Astrocyte of the cerebellum (primary cell): ENCODE measurements at regions not wholly inside any gene's neighbourhood (a gene's known extent, or its start where the extent isn't known, plus 50 kb on each side); places are given as distances from the start of the nearest gene placed in this dataset.

Experiments used
- DNase-seq: peaks from one replicate; pipeline ENCODE4 v3.0.0-alpha.2; 2011; ENCODE audit warnings: low read depth
- H3K4me3 ChIP-seq: 2 replicates; pipeline ENCODE4 v1.5.1; 2011; ENCODE audit warnings: mild to moderate bottlenecking, low read depth, low read length, moderate library complexity
- CTCF ChIP-seq: IDR thresholded peaks from 2 replicates; pipeline ENCODE4 v1.5.1; 2012; ENCODE audit warnings: low read length, low read depth, moderate library complexity, mild to moderate bottlenecking; ENCODE audit errors: missing control alignments
- in situ Hi-C: cut with HindIII; loops from 2 replicates; pipeline ENCODE4 v1.10.0; 2017; ENCODE audit warnings: low sequenced_read_pairs

GRCh38 chr9:92186631-92187030, 71.4 kb upstream of the SPTLC1 start:
- no peak for DNase-seq
- no peak for TF ChIP-seq CTCF
- in situ Hi-C loops: no loop called here
- H3K4me3 ChIP-seq: no peak overlapping the region

- no peak for TF ChIP-seq CTCF
- DNase-seq: no peak
- no peak overlapping the region for H3K4me3 ChIP-seq
- in situ Hi-C loops: no loop called here
These were observed 70.5 kb upstream of the SPTLC1 start for GRCh38 chr9:92185681-92186080.

GRCh38 chr9:92185096-92185495, 69.9 kb upstream of the SPTLC1 start:
- no peak overlapping the region for H3K4me3 ChIP-seq
- no peak for TF ChIP-seq CTCF
- in situ Hi-C loops: no loop called here
- DNase-seq: no peak

GRCh38 chr9:92184041-92184564, 68.9 kb upstream of the SPTLC1 start:
- no peak overlapping the region for H3K4me3 ChIP-seq
- no peak for DNase-seq
- no peak for TF ChIP-seq CTCF
- in situ Hi-C loops: no loop called here

GRCh38 chr9:92183449-92183848, 68.2 kb upstream of the SPTLC1 start:
- in situ Hi-C loops: no loop called here
- no peak overlapping the region for H3K4me3 ChIP-seq
- no peak for TF ChIP-seq CTCF
- no peak for DNase-seq

- no peak overlapping the region for H3K4me3 ChIP-seq
- TF ChIP-seq CTCF: no peak
- in situ Hi-C loops: no loop called here
- no peak for DNase-seq
These were observed 66.1 kb upstream of the SPTLC1 start for GRCh38 chr9:92181296-92181695.
